SK-N-SH treated with all-trans-retinoic acid at 6 μM for 48 hours (cell line): ENCODE measurements at regions not wholly inside any gene's neighbourhood (a gene's known extent, or its start where the extent isn't known, plus 50 kb on each side); places are given as distances from the start of the nearest gene placed in this dataset.

Source experiments
- ATAC-seq: fragments of 200-7000 bp; cut with Tn5 transposase; 3 replicates; pipeline ENCODE4 v1.9.1; 2020; ENCODE audit warnings: mild to moderate bottlenecking, moderate library complexity
- BACH2 ChIP-seq: fragments of 250-450 bp; sonication (Bioruptor Pico); IDR thresholded peaks from 2 replicates; pipeline ENCODE4 v1.9.0; 2021; ENCODE audit warnings: mild to moderate bottlenecking, borderline replicate concordance
- CSDC2 ChIP-seq: fragments of 250-450 bp; sonication (Bioruptor Pico); IDR thresholded peaks from 2 replicates; pipeline ENCODE4 v1.5.0; 2020; ENCODE audit warnings: mild to moderate bottlenecking, moderate library complexity
- ESRRG ChIP-seq: fragments of 250-450 bp; sonication (Bioruptor Pico); IDR thresholded peaks from 2 replicates; pipeline ENCODE4 v1.6.1; 2021; ENCODE audit warnings: mild to moderate bottlenecking
- GLIS3 ChIP-seq: fragments of 250-450 bp; sonication (Bioruptor Pico); IDR thresholded peaks from 2 replicates; pipeline ENCODE4 v1.5.0; 2020; ENCODE audit warnings: mild to moderate bottlenecking, moderate library complexity
- ISL1 ChIP-seq: fragments of 250-450 bp; sonication (Bioruptor Pico); IDR thresholded peaks from 2 replicates; pipeline ENCODE4 v2.1.2; 2022; ENCODE audit warnings: mild to moderate bottlenecking, moderate library complexity
- OSR1 ChIP-seq: fragments of 250-450 bp; sonication (Bioruptor Pico); IDR thresholded peaks from 2 replicates; pipeline ENCODE4 v1.8.0; 2022; ENCODE audit warnings: moderate library complexity, mild to moderate bottlenecking, inconsistent platforms
- PPARA ChIP-seq: fragments of 250-450 bp; sonication (Bioruptor Pico); IDR thresholded peaks from 2 replicates; pipeline ENCODE4 v1.5.0; 2020; ENCODE audit warnings: mild to moderate bottlenecking, borderline replicate concordance
- RARB ChIP-seq: fragments of 250-450 bp; sonication (Bioruptor Pico); IDR thresholded peaks from 2 replicates; pipeline ENCODE4 v1.8.0; 2021; ENCODE audit warnings: mild to moderate bottlenecking, moderate library complexity
- SNAI2 ChIP-seq: fragments of 250-450 bp; sonication (Bioruptor Pico); IDR thresholded peaks from 2 replicates; pipeline ENCODE4 v1.5.0; 2020; ENCODE audit warnings: mild to moderate bottlenecking, moderate library complexity
- TCF4 ChIP-seq: fragments of 250-450 bp; sonication (Bioruptor Pico); IDR thresholded peaks from 2 replicates; pipeline ENCODE4 v1.8.0; 2021; ENCODE audit warnings: mild to moderate bottlenecking, moderate library complexity, borderline replicate concordance
- TOX ChIP-seq: fragments of 250-450 bp; sonication (Bioruptor Pico); IDR thresholded peaks from 2 replicates; pipeline ENCODE4 v1.8.0; 2021; ENCODE audit warnings: mild to moderate bottlenecking, moderate library complexity, borderline replicate concordance
- ZC3H10 ChIP-seq: fragments of 250-450 bp; sonication (Bioruptor Pico); IDR thresholded peaks from 2 replicates; pipeline ENCODE4 v1.5.1; 2021; ENCODE audit warnings: mild to moderate bottlenecking, moderate library complexity
- ZFP3 ChIP-seq: fragments of 250-450 bp; sonication (Bioruptor Pico); IDR thresholded peaks from 2 replicates; pipeline ENCODE4 v1.5.0; 2020; ENCODE audit warnings: mild to moderate bottlenecking, moderate library complexity
- ZFP30 ChIP-seq: fragments of 450-650 bp; formaldehyde crosslinking; IDR thresholded peaks from 2 replicates; pipeline ENCODE4 v1.5.0; 2022; ENCODE audit warnings: mild to moderate bottlenecking, moderate library complexity
- ZNF565 ChIP-seq: fragments of 450-650 bp; formaldehyde crosslinking; conservative IDR thresholded peaks from 2 replicates; pipeline ENCODE4 v1.5.0; 2020; ENCODE audit warnings: low read depth, mild to moderate bottlenecking, moderate library complexity
- ZNF70 ChIP-seq: fragments of 450-650 bp; formaldehyde crosslinking; IDR thresholded peaks from 2 replicates; pipeline ENCODE4 v1.5.0; 2020; ENCODE audit warnings: mild to moderate bottlenecking, moderate library complexity
- ZNF8 ChIP-seq: fragments of 450-650 bp; formaldehyde crosslinking; IDR thresholded peaks from 2 replicates; pipeline ENCODE4 v1.5.0; 2020; ENCODE audit warnings: mild to moderate bottlenecking, moderate library complexity
- TF ChIP-seq, protein P1 (sequence below): fragments of 250-450 bp; sonication (Bioruptor Pico); IDR thresholded peaks from 2 replicates; pipeline ENCODE4 v1.5.0; 2020; ENCODE audit warnings: mild to moderate bottlenecking, moderate library complexity
- TF ChIP-seq, protein P2 (sequence below): fragments of 250-450 bp; sonication (Bioruptor Pico); IDR thresholded peaks from 2 replicates; pipeline ENCODE4 v1.8.0; 2020; ENCODE audit warnings: mild to moderate bottlenecking, moderate library complexity, borderline replicate concordance
- TF ChIP-seq, protein P3 (sequence below): fragments of 250-450 bp; sonication (Bioruptor Pico); IDR thresholded peaks from 2 replicates; pipeline ENCODE4 v1.5.1; 2021; ENCODE audit warnings: mild to moderate bottlenecking, moderate library complexity
- TF ChIP-seq, protein P4 (sequence below): fragments of 250-450 bp; sonication (Bioruptor Pico); IDR thresholded peaks from 2 replicates; pipeline ENCODE4 v1.5.1; 2020; ENCODE audit warnings: low read depth, mild to moderate bottlenecking, moderate library complexity

DNA sequence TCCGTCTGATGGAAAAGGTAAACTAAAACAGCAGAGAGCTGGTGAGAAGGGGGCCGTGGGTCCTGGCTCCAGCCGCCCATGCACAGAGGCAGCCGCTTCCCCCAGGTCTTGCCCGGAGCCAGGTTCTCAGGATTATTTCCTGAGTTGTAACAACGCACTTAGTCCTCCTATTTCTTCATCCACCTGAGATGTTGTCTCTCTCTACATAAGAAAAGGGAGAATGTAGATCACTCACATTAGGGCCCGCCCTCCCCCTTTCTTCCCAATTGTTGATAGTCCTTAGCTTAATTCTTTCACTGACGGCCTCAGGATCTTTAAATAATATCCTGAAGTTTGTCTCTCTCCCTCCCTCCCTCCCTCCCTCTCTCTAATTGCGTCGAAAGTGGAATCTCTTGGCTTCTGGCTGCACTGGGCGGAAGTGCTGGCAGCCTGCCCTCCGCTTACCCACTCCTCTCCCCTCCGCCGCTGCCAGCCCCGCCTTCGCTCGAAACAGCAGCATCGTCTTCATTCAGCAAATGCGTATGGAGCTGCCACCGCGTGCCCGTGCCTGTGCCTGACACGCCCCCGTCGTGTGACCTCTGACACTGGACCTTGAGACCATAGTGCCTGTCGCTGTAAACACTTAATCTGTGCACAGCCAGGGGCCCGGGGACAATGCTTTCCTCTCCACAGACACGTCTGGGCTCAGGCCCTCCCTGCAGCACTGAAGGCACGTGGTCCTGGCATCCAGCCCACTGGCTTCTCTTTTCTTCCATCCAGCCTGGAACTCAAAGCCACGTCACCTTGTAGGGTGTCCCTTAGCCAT is 174.5 kb upstream of the PPP2R2D start:
- no peak for ATAC-seq
- TF ChIP-seq ZNF8 (CRISPR knock-in tag): no peak
- no peak for TF ChIP-seq ISL1 (CRISPR knock-in tag)
- TF ChIP-seq RARB (CRISPR knock-in tag): no peak
- TF ChIP-seq, protein P1, sequence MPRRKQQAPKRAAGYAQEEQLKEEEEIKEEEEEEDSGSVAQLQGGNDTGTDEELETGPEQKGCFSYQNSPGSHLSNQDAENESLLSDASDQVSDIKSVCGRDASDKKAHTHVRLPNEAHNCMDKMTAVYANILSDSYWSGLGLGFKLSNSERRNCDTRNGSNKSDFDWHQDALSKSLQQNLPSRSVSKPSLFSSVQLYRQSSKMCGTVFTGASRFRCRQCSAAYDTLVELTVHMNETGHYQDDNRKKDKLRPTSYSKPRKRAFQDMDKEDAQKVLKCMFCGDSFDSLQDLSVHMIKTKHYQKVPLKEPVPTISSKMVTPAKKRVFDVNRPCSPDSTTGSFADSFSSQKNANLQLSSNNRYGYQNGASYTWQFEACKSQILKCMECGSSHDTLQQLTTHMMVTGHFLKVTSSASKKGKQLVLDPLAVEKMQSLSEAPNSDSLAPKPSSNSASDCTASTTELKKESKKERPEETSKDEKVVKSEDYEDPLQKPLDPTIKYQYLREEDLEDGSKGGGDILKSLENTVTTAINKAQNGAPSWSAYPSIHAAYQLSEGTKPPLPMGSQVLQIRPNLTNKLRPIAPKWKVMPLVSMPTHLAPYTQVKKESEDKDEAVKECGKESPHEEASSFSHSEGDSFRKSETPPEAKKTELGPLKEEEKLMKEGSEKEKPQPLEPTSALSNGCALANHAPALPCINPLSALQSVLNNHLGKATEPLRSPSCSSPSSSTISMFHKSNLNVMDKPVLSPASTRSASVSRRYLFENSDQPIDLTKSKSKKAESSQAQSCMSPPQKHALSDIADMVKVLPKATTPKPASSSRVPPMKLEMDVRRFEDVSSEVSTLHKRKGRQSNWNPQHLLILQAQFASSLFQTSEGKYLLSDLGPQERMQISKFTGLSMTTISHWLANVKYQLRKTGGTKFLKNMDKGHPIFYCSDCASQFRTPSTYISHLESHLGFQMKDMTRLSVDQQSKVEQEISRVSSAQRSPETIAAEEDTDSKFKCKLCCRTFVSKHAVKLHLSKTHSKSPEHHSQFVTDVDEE (CRISPR knock-in tag): no peak
- TF ChIP-seq TOX (CRISPR knock-in tag): no peak
- TF ChIP-seq ZC3H10 (CRISPR knock-in tag): no peak
- no peak for TF ChIP-seq PPARA
- TF ChIP-seq TCF4 (CRISPR knock-in tag): no peak
- TF ChIP-seq, protein P2, sequence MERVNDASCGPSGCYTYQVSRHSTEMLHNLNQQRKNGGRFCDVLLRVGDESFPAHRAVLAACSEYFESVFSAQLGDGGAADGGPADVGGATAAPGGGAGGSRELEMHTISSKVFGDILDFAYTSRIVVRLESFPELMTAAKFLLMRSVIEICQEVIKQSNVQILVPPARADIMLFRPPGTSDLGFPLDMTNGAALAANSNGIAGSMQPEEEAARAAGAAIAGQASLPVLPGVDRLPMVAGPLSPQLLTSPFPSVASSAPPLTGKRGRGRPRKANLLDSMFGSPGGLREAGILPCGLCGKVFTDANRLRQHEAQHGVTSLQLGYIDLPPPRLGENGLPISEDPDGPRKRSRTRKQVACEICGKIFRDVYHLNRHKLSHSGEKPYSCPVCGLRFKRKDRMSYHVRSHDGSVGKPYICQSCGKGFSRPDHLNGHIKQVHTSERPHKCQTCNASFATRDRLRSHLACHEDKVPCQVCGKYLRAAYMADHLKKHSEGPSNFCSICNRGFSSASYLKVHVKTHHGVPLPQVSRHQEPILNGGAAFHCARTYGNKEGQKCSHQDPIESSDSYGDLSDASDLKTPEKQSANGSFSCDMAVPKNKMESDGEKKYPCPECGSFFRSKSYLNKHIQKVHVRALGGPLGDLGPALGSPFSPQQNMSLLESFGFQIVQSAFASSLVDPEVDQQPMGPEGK (CRISPR knock-in tag): no peak
- no peak for TF ChIP-seq ZNF70
- no peak for TF ChIP-seq ZFP30 (CRISPR knock-in tag)
- TF ChIP-seq ESRRG: no peak
- TF ChIP-seq SNAI2 (CRISPR knock-in tag): no peak
- TF ChIP-seq BACH2: no peak

GRCh38 chr10:131726967-131727366 is 173.8 kb upstream of the PPP2R2D start:
- TF ChIP-seq BACH2 (no peak), ESRRG (no peak), ZFP30 (CRISPR knock-in tag) (no peak), ZNF8 (CRISPR knock-in tag) (no peak), TCF4 (CRISPR knock-in tag) (no peak), GLIS3 (CRISPR knock-in tag) (no peak)
- TF ChIP-seq, protein P1 (CRISPR knock-in tag): no peak
- ATAC-seq: no peak

GRCh38 chr10:131727560-131727959 is 173.2 kb upstream of the PPP2R2D start:
- TF ChIP-seq SNAI2 (CRISPR knock-in tag) (no peak), ZC3H10 (CRISPR knock-in tag) (no peak), ISL1 (CRISPR knock-in tag) (no peak), ZNF565 (CRISPR knock-in tag) (no peak), ZFP3 (CRISPR knock-in tag) (no peak), TOX (CRISPR knock-in tag) (no peak), CSDC2 (CRISPR knock-in tag) (no peak), OSR1 (no peak), ZNF70 (no peak), PPARA (no peak)
- TF ChIP-seq, protein P2 (CRISPR knock-in tag): no peak
- TF ChIP-seq, protein P1 (CRISPR knock-in tag): no peak
- TF ChIP-seq, protein P3, sequence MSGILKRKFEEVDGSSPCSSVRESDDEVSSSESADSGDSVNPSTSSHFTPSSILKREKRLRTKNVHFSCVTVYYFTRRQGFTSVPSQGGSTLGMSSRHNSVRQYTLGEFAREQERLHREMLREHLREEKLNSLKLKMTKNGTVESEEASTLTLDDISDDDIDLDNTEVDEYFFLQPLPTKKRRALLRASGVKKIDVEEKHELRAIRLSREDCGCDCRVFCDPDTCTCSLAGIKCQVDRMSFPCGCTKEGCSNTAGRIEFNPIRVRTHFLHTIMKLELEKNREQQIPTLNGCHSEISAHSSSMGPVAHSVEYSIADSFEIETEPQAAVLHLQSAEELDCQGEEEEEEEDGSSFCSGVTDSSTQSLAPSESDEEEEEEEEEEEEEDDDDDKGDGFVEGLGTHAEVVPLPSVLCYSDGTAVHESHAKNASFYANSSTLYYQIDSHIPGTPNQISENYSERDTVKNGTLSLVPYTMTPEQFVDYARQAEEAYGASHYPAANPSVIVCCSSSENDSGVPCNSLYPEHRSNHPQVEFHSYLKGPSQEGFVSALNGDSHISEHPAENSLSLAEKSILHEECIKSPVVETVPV: no peak
- TF ChIP-seq, protein P4, sequence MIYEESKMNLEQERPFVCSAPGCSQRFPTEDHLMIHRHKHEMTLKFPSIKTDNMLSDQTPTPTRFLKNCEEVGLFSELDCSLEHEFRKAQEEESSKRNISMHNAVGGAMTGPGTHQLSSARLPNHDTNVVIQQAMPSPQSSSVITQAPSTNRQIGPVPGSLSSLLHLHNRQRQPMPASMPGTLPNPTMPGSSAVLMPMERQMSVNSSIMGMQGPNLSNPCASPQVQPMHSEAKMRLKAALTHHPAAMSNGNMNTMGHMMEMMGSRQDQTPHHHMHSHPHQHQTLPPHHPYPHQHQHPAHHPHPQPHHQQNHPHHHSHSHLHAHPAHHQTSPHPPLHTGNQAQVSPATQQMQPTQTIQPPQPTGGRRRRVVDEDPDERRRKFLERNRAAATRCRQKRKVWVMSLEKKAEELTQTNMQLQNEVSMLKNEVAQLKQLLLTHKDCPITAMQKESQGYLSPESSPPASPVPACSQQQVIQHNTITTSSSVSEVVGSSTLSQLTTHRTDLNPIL (CRISPR knock-in tag): no peak
- ATAC-seq: no peak
